ENCODE measurements at regions not wholly inside any gene's neighbourhood (a gene's known extent, or its start where the extent isn't known, plus 50 kb on each side); places are given as distances from the start of the nearest gene placed in this dataset.

- no peaks in the 10 kb centered on the region for H3K36me3 ChIP-seq (ENCODE audit: insufficient read depth, low read length)
- H3K9ac ChIP-seq (ENCODE audit: low read depth, low read length): no peak overlapping the region
- H3K4me1 ChIP-seq (ENCODE audit: insufficient read depth, low read length): no peaks in the 10 kb centered on the region
- H3K9me3 ChIP-seq (ENCODE audit: control insufficient read depth, insufficient read depth, low read length): peaks cover 7% of the 10 kb centered on the region; the same call in 1 of the 2 replicates
Measured at GRCh38 chr5:5628866-5629606, 206.6 kb downstream of the ICE1 start.

GRCh38 chr5:5626412-5626811, 203.9 kb downstream of the ICE1 start:
- no peaks in the 10 kb centered on the region for H3K4me1 ChIP-seq (ENCODE audit: insufficient read depth, low read length)
- H3K9ac ChIP-seq (ENCODE audit: low read depth, low read length): no peak overlapping the region
- no peaks in the 10 kb centered on the region; the same call in 1 of the 2 replicates for H3K36me3 ChIP-seq (ENCODE audit: insufficient read depth, low read length)
- peaks cover 19% of the 10 kb centered on the region; the same call in 1 of the 2 replicates for H3K9me3 ChIP-seq (ENCODE audit: control insufficient read depth, insufficient read depth, low read length)

GRCh38 chr5:5625491-5625890, 203.0 kb downstream of the ICE1 start:
- no peak overlapping the region for H3K9ac ChIP-seq (ENCODE audit: low read depth, low read length)
- peaks cover 23% of the 10 kb centered on the region; the same call in 1 of the 2 replicates for H3K9me3 ChIP-seq (ENCODE audit: control insufficient read depth, insufficient read depth, low read length)
- H3K36me3 ChIP-seq (ENCODE audit: insufficient read depth, low read length): no peaks in the 10 kb centered on the region; the same call in 1 of the 2 replicates
- no peaks in the 10 kb centered on the region for H3K4me1 ChIP-seq (ENCODE audit: insufficient read depth, low read length)

DNA sequence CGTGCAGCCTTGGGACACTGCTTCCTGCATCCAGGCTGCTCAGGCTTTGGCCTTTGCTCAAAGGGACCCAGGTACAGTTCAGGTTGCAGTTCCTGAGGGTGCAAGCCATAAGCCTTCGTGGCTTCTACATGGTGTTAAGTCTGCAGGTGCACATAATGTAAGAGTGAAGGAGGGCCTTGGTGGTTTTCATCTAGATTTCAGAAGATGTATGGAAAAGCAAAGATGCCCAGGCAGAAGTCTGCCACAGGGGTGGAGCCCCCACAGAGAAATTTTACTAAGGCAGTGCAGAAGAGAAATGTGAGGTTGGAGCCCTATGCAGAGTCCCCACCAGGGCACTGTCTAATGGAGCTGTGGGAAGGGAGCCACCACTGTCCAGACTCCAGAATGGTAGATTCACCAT, 200.9 kb downstream of the ICE1 start:
- Histone ChIP-seq H3K9me3 (ENCODE audit: control insufficient read depth, insufficient read depth, low read length) (peaks cover 23% of the 10 kb centered on the region; the same call in 1 of the 2 replicates), H3K9ac (ENCODE audit: low read depth, low read length) (no peak overlapping the region), H3K36me3 (ENCODE audit: insufficient read depth, low read length) (no peaks in the 10 kb centered on the region; the same call in 1 of the 2 replicates), H3K4me1 (ENCODE audit: insufficient read depth, low read length) (no peaks in the 10 kb centered on the region)

GRCh38 chr5:5622806-5623205, 200.3 kb downstream of the ICE1 start:
- no peaks in the 10 kb centered on the region; the same call in 1 of the 2 replicates for H3K36me3 ChIP-seq (ENCODE audit: insufficient read depth, low read length)
- H3K9me3 ChIP-seq (ENCODE audit: control insufficient read depth, insufficient read depth, low read length): peaks cover 23% of the 10 kb centered on the region; the same call in 1 of the 2 replicates
- H3K4me1 ChIP-seq (ENCODE audit: insufficient read depth, low read length): no peaks in the 10 kb centered on the region
- no peak overlapping the region for H3K9ac ChIP-seq (ENCODE audit: low read depth, low read length)

- H3K36me3 ChIP-seq (ENCODE audit: insufficient read depth, low read length): no peaks in the 10 kb centered on the region; the same call in 1 of the 2 replicates
- peaks cover 23% of the 10 kb centered on the region; the same call in 1 of the 2 replicates for H3K9me3 ChIP-seq (ENCODE audit: control insufficient read depth, insufficient read depth, low read length)
- H3K9ac ChIP-seq (ENCODE audit: low read depth, low read length): no peak overlapping the region
- H3K4me1 ChIP-seq (ENCODE audit: insufficient read depth, low read length): no peaks in the 10 kb centered on the region
Measured at GRCh38 chr5:5619546-5619945, 197.1 kb downstream of the ICE1 start.

DNA sequence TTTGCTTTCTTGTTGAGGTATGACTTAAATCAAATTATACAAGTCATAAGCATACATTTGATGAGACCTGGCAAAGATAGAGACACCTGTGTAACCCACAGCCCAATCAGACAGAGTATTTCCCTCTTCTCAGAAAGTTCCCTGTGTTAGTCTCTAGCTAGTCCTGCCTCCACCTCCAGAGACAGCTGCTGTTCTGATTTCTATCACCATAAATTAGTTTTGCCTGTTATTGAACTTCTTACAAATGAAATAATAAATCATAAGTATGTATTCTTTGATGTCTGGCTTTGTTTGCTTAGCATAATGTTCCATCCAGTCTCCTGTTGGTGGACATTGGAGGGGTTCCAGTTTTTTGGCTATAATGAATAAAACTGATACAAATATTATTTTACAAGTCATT, 194.5 kb downstream of the ICE1 start:
- H3K4me1 ChIP-seq (ENCODE audit: insufficient read depth, low read length): no peaks in the 10 kb centered on the region
- no peaks in the 10 kb centered on the region for H3K36me3 ChIP-seq (ENCODE audit: insufficient read depth, low read length)
- H3K9me3 ChIP-seq (ENCODE audit: control insufficient read depth, insufficient read depth, low read length): peaks cover 4% of the 10 kb centered on the region; the same call in 1 of the 2 replicates
- no peak overlapping the region for H3K9ac ChIP-seq (ENCODE audit: low read depth, low read length)

- H3K36me3 ChIP-seq (ENCODE audit: insufficient read depth, low read length): no peaks in the 10 kb centered on the region
- no peak overlapping the region for H3K9ac ChIP-seq (ENCODE audit: low read depth, low read length)
- peaks cover 4% of the 10 kb centered on the region; the same call in 1 of the 2 replicates for H3K9me3 ChIP-seq (ENCODE audit: control insufficient read depth, insufficient read depth, low read length)
- no peaks in the 10 kb centered on the region for H3K4me1 ChIP-seq (ENCODE audit: insufficient read depth, low read length)
Measured at GRCh38 chr5:5616247-5616895, 193.9 kb downstream of the ICE1 start.

DNA sequence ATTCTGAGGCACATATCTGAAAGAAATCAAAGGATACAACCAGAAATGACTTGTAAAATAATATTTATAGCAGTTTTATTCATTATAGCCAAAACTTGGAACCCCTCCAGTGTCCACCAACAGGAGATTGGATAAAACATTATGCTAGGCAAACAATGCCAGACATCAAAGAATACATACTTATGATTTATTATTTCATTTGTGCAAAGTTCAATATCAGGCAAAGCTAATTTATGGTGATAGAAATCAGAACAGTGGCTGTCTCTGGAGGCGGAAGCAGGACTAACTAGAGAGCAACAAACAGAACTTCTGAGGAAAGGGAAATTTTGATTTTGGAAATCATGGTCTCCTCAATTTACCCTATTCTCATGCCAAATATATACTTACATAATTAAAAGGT, 193.1 kb downstream of the ICE1 start:
- H3K4me1 ChIP-seq (ENCODE audit: insufficient read depth, low read length): no peaks in the 10 kb centered on the region
- H3K36me3 ChIP-seq (ENCODE audit: insufficient read depth, low read length): no peaks in the 10 kb centered on the region
- no peaks in the 10 kb centered on the region for H3K9me3 ChIP-seq (ENCODE audit: control insufficient read depth, insufficient read depth, low read length)
- no peak overlapping the region for H3K9ac ChIP-seq (ENCODE audit: low read depth, low read length)

DNA sequence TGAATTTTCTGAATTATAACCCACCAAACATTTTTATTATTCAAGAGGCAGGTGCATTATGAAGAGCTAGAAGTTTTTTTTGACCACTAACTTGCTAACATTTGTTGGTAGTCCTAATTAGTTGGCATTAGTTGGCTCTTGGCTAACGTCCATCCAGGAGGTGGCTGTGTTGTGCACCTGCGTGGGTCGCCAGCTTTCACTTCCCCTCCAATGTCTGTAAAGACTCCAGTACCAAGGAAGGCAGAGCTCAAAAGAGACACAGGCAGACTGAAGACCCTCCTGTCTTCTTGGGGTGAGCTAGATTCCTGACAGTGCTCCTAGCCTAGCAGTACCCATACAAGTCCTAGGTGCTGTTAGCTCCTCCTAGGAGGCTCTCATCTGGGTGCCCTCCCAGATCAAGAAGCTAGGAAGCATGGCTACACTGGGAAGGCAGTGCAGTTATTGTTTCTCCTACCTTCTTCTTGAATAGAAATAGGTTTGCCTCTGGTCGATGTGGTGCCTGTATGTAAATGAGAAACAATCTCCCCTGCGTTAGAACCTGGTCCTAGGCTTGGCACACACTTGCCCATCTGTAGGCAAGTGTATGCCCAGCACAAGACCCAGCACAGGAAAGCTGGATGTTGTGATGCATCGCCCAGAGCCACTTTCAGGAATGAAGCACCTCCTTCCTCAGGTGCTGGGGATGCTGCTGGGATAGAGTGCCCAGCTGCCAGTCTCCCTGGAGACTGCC, 190.9 kb downstream of the ICE1 start:
- no peak overlapping the region for H3K9ac ChIP-seq (ENCODE audit: low read depth, low read length)
- no peaks in the 10 kb centered on the region for H3K9me3 ChIP-seq (ENCODE audit: control insufficient read depth, insufficient read depth, low read length)
- no peaks in the 10 kb centered on the region for H3K4me1 ChIP-seq (ENCODE audit: insufficient read depth, low read length)
- H3K36me3 ChIP-seq (ENCODE audit: insufficient read depth, low read length): no peaks in the 10 kb centered on the region

DNA sequence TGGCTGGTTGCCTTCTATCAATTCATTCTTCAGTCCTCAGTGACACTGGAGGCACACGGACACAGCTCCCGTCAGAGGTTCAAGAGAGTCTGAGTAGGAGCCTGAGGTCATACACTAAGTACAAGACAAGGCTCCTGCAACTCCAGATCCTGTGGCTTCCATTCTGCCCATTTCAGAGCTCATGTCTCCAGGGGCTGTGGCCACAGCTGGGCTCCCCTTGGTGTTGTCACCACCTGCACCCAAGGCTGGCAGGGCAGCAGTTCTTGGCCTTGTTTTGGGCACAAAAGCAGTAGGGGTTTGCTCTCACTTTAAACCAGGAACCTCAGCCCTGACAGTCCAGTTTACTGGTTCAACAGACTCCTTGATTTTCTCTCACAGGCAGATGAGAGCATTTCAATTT, 189.6 kb downstream of the ICE1 start:
- Histone ChIP-seq H3K9me3 (ENCODE audit: control insufficient read depth, insufficient read depth, low read length) (no peaks in the 10 kb centered on the region), H3K4me1 (ENCODE audit: insufficient read depth, low read length) (no peaks in the 10 kb centered on the region), H3K9ac (ENCODE audit: low read depth, low read length) (no peak overlapping the region), H3K36me3 (ENCODE audit: insufficient read depth, low read length) (no peaks in the 10 kb centered on the region)

DNA sequence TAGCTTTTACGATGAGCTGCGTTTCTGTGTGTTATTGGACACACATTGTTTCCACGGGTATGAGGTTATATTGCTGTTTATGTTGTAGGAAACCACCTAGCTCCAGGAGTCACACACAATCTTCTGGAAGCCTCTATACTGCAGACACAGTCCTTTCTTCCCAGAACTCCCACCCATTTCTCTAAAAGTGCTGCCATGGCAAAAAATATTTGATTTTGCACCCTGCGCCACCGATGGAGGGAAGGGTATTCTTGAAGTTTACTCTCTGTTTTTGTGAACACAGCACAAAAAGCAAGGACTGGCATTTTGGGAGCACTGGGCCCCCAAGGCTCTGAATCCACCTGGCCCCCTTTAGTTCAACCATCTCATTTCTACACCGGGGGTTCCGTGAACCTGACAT, 187.5 kb downstream of the ICE1 start:
- Histone ChIP-seq H3K36me3 (ENCODE audit: insufficient read depth, low read length) (no peaks in the 10 kb centered on the region), H3K9ac (ENCODE audit: low read depth, low read length) (no peak overlapping the region), H3K4me1 (ENCODE audit: insufficient read depth, low read length) (no peaks in the 10 kb centered on the region), H3K9me3 (ENCODE audit: control insufficient read depth, insufficient read depth, low read length) (no peaks in the 10 kb centered on the region)

DNA sequence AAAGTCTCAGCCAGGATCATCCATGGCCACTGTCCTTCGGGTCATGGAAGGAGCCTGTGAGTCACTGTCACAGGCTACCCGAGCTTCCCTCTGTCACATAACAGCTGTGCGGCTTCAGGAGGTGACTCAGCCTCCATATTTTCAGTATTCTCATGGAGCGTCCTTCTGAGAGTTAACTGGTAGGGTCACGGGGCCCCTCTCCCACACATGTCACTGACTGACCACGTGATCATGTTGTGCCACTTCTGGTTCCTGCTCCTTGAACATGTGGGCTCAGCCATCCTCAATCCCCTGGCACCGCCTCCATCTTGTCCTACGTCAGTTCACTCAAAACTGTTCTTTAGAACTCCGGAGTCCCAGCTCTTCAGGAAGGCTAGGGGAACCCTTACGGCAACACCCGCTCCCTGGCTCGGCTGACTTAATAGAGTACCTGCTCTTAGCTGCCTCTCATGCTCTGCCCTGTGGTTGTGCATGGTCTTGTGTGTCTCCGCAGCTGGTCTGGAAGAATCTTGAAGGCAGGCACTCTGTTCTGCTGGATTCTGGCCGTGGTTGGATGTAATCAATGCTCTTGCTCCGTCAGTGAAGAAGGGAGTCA, 182.8 kb downstream of the ICE1 start:
- Histone ChIP-seq H3K9me3 (ENCODE audit: control insufficient read depth, insufficient read depth, low read length) (no peaks in the 10 kb centered on the region), H3K4me1 (ENCODE audit: insufficient read depth, low read length) (no peaks in the 10 kb centered on the region), H3K36me3 (ENCODE audit: insufficient read depth, low read length) (no peaks in the 10 kb centered on the region), H3K9ac (ENCODE audit: low read depth, low read length) (no peak overlapping the region)

GRCh38 chr5:5602554-5602953, 180.1 kb downstream of the ICE1 start:
- Histone ChIP-seq H3K36me3 (ENCODE audit: insufficient read depth, low read length) (no peaks in the 10 kb centered on the region), H3K9ac (ENCODE audit: low read depth, low read length) (no peak overlapping the region), H3K9me3 (ENCODE audit: control insufficient read depth, insufficient read depth, low read length) (no peaks in the 10 kb centered on the region), H3K4me1 (ENCODE audit: insufficient read depth, low read length) (no peaks in the 10 kb centered on the region)
